Coronary artery (tissue), 2 donors: ENCODE measurements at regions not wholly inside any gene's neighbourhood (a gene's known extent, or its start where the extent isn't known, plus 50 kb on each side); places are given as distances from the start of the nearest gene placed in this dataset.
"Not testable (repeated sequence)": the region's sequence is repeated elsewhere in the genome, so short reads cannot be mapped to it uniquely, and the experiment has no call there.

Experiments used
- DNase-seq: peaks from one replicate; pipeline ENCODE4 v3.0.0-alpha.2; 2017; ENCODE audit warnings: low spot score
- H3K27ac ChIP-seq, 2 donors: fragments of 200-600 bp; sonication (generic); one replicate each; pipeline ENCODE4 v1.5.1; 2016 to 2019
- H3K4me3 ChIP-seq: fragments of 200-600 bp; sonication (generic); 2 replicates; pipeline ENCODE4 v1.5.1; 2016; ENCODE audit warnings: mild to moderate bottlenecking, moderate library complexity
- TF ChIP-seq, protein P1 (sequence below): fragments of 200-600 bp; sonication (generic); IDR thresholded peaks from one replicate; pipeline ENCODE4 v1.5.1; 2019; ENCODE audit warnings: antibody characterized with exemption

DNA sequence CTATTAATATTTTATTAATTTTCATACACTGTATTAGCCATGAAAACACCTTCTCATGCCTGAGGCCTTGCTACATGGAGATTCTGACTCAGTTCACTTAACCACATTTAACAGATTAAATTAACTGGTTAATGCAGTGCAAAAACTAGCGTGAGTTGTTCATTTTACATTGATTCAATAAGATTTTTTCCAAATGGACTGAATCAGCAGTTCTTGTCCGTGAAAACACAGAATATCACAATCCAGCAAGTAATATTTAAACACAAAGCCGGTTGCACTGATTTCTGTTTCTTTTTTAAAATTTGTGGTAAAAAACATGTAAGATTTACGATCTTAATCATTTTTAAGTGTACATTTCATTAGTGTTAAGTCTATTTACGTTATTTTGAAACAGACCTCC is 118.2 kb upstream of the THUMPD2 start:
- TF ChIP-seq, protein P1, sequence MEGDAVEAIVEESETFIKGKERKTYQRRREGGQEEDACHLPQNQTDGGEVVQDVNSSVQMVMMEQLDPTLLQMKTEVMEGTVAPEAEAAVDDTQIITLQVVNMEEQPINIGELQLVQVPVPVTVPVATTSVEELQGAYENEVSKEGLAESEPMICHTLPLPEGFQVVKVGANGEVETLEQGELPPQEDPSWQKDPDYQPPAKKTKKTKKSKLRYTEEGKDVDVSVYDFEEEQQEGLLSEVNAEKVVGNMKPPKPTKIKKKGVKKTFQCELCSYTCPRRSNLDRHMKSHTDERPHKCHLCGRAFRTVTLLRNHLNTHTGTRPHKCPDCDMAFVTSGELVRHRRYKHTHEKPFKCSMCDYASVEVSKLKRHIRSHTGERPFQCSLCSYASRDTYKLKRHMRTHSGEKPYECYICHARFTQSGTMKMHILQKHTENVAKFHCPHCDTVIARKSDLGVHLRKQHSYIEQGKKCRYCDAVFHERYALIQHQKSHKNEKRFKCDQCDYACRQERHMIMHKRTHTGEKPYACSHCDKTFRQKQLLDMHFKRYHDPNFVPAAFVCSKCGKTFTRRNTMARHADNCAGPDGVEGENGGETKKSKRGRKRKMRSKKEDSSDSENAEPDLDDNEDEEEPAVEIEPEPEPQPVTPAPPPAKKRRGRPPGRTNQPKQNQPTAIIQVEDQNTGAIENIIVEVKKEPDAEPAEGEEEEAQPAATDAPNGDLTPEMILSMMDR = no peak
- no peak overlapping the region for H3K4me3 ChIP-seq
- DNase-seq = no peak
- no peak overlapping the region for H3K27ac ChIP-seq

DNA sequence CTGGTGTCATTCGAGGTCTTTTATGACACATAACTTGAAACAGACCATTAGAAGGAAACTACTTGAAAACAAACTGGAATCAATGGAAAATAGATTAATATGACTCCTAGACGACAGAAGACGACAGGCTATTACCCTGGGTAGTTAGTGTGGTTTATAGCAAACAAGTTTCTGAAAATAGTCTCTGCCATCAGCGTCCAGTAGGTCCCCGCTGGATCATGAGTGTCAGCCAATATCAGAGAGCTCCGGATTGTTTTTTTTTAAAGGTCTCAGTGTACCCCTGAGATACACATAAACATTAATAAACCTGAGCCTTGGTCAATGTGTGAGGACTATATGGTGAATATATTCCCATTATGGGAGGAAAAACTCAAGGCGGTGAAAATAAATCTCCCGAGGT is 115.0 kb upstream of the THUMPD2 start:
- no peak for DNase-seq
- no peak overlapping the region for H3K27ac ChIP-seq
- no peak overlapping the region for H3K4me3 ChIP-seq
- TF ChIP-seq, protein P1 = no peak

DNA sequence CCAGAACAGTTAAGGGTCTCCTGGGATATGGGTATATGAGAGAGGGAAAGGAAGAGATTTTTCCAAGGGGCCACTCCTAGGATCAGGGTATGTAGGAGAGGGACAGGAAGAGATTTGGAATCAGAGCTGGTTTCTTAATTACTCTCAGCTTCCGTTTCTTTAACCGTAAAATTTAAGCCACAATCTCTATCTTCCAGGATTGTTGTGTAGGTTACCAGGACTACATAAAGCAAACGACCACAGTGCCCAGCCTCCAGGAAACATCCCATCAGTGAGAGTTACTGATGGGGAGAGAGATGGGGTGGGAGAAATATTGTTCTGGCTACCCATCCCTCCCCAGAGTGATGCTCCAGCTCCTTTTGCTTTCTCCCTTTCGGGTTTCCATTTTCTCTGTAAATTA is 114.6 kb upstream of the THUMPD2 start:
- TF ChIP-seq, protein P1 = no peak
- no peak overlapping the region for H3K27ac ChIP-seq
- DNase-seq = no peak
- no peak overlapping the region for H3K4me3 ChIP-seq

- TF ChIP-seq, protein P1 = no peak
- Histone ChIP-seq H3K27ac (no peak overlapping the region), H3K4me3 (no peak overlapping the region)
- no peak for DNase-seq
Observed at GRCh38 chr2:39881948-39882347, 102.9 kb upstream of the THUMPD2 start.

GRCh38 chr2:39881494-39881893 is 102.4 kb upstream of the THUMPD2 start:
- Histone ChIP-seq H3K4me3 (no peak overlapping the region), H3K27ac (no peak overlapping the region)
- no peak for DNase-seq
- TF ChIP-seq, protein P1 = no peak

DNA sequence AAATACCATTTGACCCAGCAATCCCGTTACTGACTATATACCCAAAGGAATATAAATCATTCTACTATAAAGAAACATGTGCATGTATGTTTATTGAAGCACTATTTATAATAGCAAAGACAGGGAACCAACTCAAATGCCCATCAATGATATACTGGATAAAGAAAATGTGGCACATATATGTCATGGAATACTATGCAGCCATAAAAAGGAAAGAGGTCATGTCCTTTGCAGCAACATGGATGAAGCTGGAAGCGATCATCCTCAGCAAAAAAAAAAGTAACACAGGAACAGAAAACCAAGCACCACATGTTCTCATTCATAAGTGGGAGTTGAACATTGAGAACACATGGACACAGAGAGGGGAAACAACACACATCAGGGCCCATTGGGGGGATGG is 99.9 kb upstream of the THUMPD2 start:
- H3K4me3 ChIP-seq, H3K27ac ChIP-seq, DNase-seq: not testable (repeated sequence)

GRCh38 chr2:39875914-39876267 is 96.8 kb upstream of the THUMPD2 start:
- Histone ChIP-seq H3K4me3 (no peak overlapping the region), H3K27ac (peak overlapping the region in 1 of 2 donors; percentile 1)
- no peak for DNase-seq
- TF ChIP-seq, protein P1 = no peak
